ENCODE measurements at regions not wholly inside any gene's neighbourhood (a gene's known extent, or its start where the extent isn't known, plus 50 kb on each side); places are given as distances from the start of the nearest gene placed in this dataset.

DNA sequence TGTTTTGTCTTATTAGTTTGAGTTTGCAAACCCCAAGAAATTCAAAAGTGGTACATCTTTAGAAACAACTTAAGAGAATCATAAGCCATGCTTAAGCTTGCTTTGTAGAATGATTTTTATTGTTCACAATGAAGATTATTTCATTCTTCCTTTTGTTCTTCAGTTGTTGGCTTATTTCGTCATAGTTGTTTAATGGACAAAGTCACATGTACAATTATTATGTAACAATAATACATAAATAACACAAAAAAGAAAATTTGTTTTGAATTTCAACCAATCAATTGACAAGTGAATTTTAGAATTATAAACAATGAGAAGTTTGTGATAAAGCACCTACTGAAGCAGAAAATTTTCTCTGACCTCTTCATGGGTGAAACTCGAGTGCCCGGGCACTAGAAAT is 111.8 kb upstream of the IGF1 start:
- TF ChIP-seq, protein P1, sequence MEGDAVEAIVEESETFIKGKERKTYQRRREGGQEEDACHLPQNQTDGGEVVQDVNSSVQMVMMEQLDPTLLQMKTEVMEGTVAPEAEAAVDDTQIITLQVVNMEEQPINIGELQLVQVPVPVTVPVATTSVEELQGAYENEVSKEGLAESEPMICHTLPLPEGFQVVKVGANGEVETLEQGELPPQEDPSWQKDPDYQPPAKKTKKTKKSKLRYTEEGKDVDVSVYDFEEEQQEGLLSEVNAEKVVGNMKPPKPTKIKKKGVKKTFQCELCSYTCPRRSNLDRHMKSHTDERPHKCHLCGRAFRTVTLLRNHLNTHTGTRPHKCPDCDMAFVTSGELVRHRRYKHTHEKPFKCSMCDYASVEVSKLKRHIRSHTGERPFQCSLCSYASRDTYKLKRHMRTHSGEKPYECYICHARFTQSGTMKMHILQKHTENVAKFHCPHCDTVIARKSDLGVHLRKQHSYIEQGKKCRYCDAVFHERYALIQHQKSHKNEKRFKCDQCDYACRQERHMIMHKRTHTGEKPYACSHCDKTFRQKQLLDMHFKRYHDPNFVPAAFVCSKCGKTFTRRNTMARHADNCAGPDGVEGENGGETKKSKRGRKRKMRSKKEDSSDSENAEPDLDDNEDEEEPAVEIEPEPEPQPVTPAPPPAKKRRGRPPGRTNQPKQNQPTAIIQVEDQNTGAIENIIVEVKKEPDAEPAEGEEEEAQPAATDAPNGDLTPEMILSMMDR (IDR thresholded peaks at IDR 0.05): no peak
- no peak for TF ChIP-seq POLR2A (IDR thresholded peaks at IDR 0.05)
